ENCODE measurements at regions not wholly inside any gene's neighbourhood (a gene's known extent, or its start where the extent isn't known, plus 50 kb on each side); places are given as distances from the start of the nearest gene placed in this dataset.

GRCh38 chr11:109894242-109894641, 198.9 kb upstream of the ZC3H12C start:
- no peak overlapping the region for H3K4me3 ChIP-seq
- no peak overlapping the region for H3K27ac ChIP-seq
- no peaks in the 10 kb centered on the region for H3K36me3 ChIP-seq
- H3K27me3 ChIP-seq, result no peaks in the 10 kb centered on the region
- no peak for DNase-seq (ENCODE audit: extremely low spot score in 2 of 2)
- intact Hi-C loops (cut with DNase I), result no loop called here
- TF ChIP-seq CTCF (IDR thresholded peaks at IDR 0.05) (no peak), POLR2A (IDR thresholded peaks at IDR 0.05) (no peak), POLR2AphosphoS5 (IDR thresholded peaks at IDR 0.05; ENCODE audit: insufficient read depth in 1 of 2, low read depth in 1 of 2) (no peak)
- no peaks in the 10 kb centered on the region for H3K9me3 ChIP-seq
- H3K4me1 ChIP-seq, result no peaks in the 10 kb centered on the region

- TF ChIP-seq CTCF (IDR thresholded peaks at IDR 0.05) (no peak), POLR2A (IDR thresholded peaks at IDR 0.05) (no peak), POLR2AphosphoS5 (IDR thresholded peaks at IDR 0.05; ENCODE audit: insufficient read depth in 1 of 2, low read depth in 1 of 2) (no peak)
- Histone ChIP-seq H3K27me3 (no peaks in the 10 kb centered on the region), H3K9me3 (no peaks in the 10 kb centered on the region), H3K4me3 (no peak overlapping the region), H3K36me3 (no peaks in the 10 kb centered on the region), H3K4me1 (no peaks in the 10 kb centered on the region), H3K27ac (no peak overlapping the region)
- DNase-seq (ENCODE audit: extremely low spot score in 2 of 2), result no peak
- intact Hi-C loops (cut with DNase I), result no loop called here
These were observed 194.6 kb upstream of the ZC3H12C start for GRCh38 chr11:109898592-109898991.

GRCh38 chr11:109902764-109903433, 190.3 kb upstream of the ZC3H12C start:
- no peak for TF ChIP-seq POLR2AphosphoS5 (IDR thresholded peaks at IDR 0.05; ENCODE audit: insufficient read depth in 1 of 2, low read depth in 1 of 2)
- no peak for TF ChIP-seq CTCF (IDR thresholded peaks at IDR 0.05)
- no peak for TF ChIP-seq POLR2A (IDR thresholded peaks at IDR 0.05)

GRCh38 chr11:109911488-109911887, 181.7 kb upstream of the ZC3H12C start:
- Histone ChIP-seq H3K27ac (no peak overlapping the region), H3K4me1 (no peaks in the 10 kb centered on the region), H3K36me3 (no peaks in the 10 kb centered on the region), H3K27me3 (no peaks in the 10 kb centered on the region), H3K4me3 (no peak overlapping the region), H3K9me3 (no peaks in the 10 kb centered on the region)
- intact Hi-C loops (cut with DNase I), result no loop called here
- TF ChIP-seq POLR2AphosphoS5 (IDR thresholded peaks at IDR 0.05; ENCODE audit: insufficient read depth in 1 of 2, low read depth in 1 of 2) (no peak), POLR2A (IDR thresholded peaks at IDR 0.05) (no peak), CTCF (IDR thresholded peaks at IDR 0.05) (no peak)
- no peak for DNase-seq (ENCODE audit: extremely low spot score in 2 of 2)

More at GRCh38 chr11:109902764-109903433, 190.3 kb upstream of the ZC3H12C start:
- Histone ChIP-seq H3K36me3 (no peaks in the 10 kb centered on the region), H3K27me3 (no peaks in the 10 kb centered on the region), H3K27ac (no peak overlapping the region), H3K4me1 (no peaks in the 10 kb centered on the region), H3K4me3 (no peak overlapping the region), H3K9me3 (no peaks in the 10 kb centered on the region)
- DNase-seq (ENCODE audit: extremely low spot score in 2 of 2), result no peak
- intact Hi-C loops (cut with DNase I), result no loop called here

GRCh38 chr11:109914038-109914437, 179.2 kb upstream of the ZC3H12C start:
- no peaks in the 10 kb centered on the region for H3K27me3 ChIP-seq
- intact Hi-C loops (cut with DNase I), result no loop called here
- no peaks in the 10 kb centered on the region for H3K4me1 ChIP-seq
- DNase-seq (ENCODE audit: extremely low spot score in 2 of 2), result no peak
- no peak overlapping the region for H3K4me3 ChIP-seq
- H3K9me3 ChIP-seq, result no peaks in the 10 kb centered on the region
- H3K36me3 ChIP-seq, result no peaks in the 10 kb centered on the region
- TF ChIP-seq POLR2AphosphoS5 (IDR thresholded peaks at IDR 0.05; ENCODE audit: insufficient read depth in 1 of 2, low read depth in 1 of 2) (no peak), CTCF (IDR thresholded peaks at IDR 0.05) (no peak), POLR2A (IDR thresholded peaks at IDR 0.05) (no peak)
- no peak overlapping the region for H3K27ac ChIP-seq
